Smooth muscle cell (in vitro differentiated cells): ENCODE measurements at regions not wholly inside any gene's neighbourhood (a gene's known extent, or its start where the extent isn't known, plus 50 kb on each side); places are given as distances from the start of the nearest gene placed in this dataset.
"Not testable (repeated sequence)": the region's sequence is repeated elsewhere in the genome, so short reads cannot be mapped to it uniquely, and the experiment has no call there.

Experiments used
- DNase-seq: peaks from one replicate; lab custom pipeline; 2025; ENCODE audit not compliant: unreplicated experiment; lab: John Stamatoyannopoulos, UW
- H2AFZ ChIP-seq: fragments of 200-600 bp; sonication (generic); 2 replicates; pipeline ENCODE4 v1.6.0; 2016; ENCODE audit warnings: antibody characterized with exemption, low read depth, mild to moderate bottlenecking
- H3F3A ChIP-seq: fragments of 200-600 bp; sonication (generic); 2 replicates; pipeline ENCODE4 v1.6.0; 2017; ENCODE audit warnings: antibody characterized with exemption, low read depth
- H3K27ac ChIP-seq: fragments of 200-600 bp; sonication (generic); 2 replicates; pipeline ENCODE4 v1.5.1; 2016; ENCODE audit warnings: low read depth, mild to moderate bottlenecking
- H3K27me3 ChIP-seq: fragments of 200-600 bp; sonication (generic); 2 replicates; pipeline ENCODE4 v1.6.1; 2016; ENCODE audit warnings: low read depth, mild to moderate bottlenecking
- H3K36me3 ChIP-seq: fragments of 200-600 bp; sonication (generic); 2 replicates; pipeline ENCODE4 v1.5.1; 2016; ENCODE audit warnings: low read depth
- H3K4me1 ChIP-seq: fragments of 200-600 bp; sonication (generic); 2 replicates; pipeline ENCODE4 v1.5.1; 2016; ENCODE audit warnings: low read depth
- H3K4me2 ChIP-seq: fragments of 200-600 bp; sonication (generic); 2 replicates; pipeline ENCODE4 v1.6.0; 2016; ENCODE audit warnings: mild to moderate bottlenecking
- H3K4me3 ChIP-seq: fragments of 200-600 bp; sonication (generic); 2 replicates; pipeline ENCODE4 v1.5.1; 2016; ENCODE audit warnings: mild to moderate bottlenecking
- H3K79me2 ChIP-seq: fragments of 200-600 bp; sonication (generic); 2 replicates; pipeline ENCODE4 v1.6.0; 2016; ENCODE audit warnings: low read depth, mild to moderate bottlenecking
- H3K9ac ChIP-seq: fragments of 200-600 bp; sonication (generic); 2 replicates; pipeline ENCODE4 v1.6.0; 2016; ENCODE audit warnings: low read depth
- H3K9me3 ChIP-seq: fragments of 200-600 bp; sonication (generic); replicated peaks from 2 replicates; pipeline ENCODE4 v1.5.1; 2016; ENCODE audit warnings: low read depth
- H4K20me1 ChIP-seq: fragments of 200-600 bp; sonication (generic); 2 replicates; pipeline ENCODE4 v1.6.0; 2016; ENCODE audit warnings: low read depth
- WGBS: methylation state at CpG from one replicate; pipeline ENCODE4 v1.1.7; 2016; ENCODE audit warnings: low lambda C conversion rate; 5-methylcytosine and 5-hydroxymethylcytosine counted together
- TF ChIP-seq, protein P1 (sequence below): fragments of 200-600 bp; sonication (generic); IDR thresholded peaks from 2 replicates; pipeline ENCODE4 v1.5.1; 2017; ENCODE audit warnings: borderline replicate concordance, mild to moderate bottlenecking, antibody characterized with exemption; ENCODE audit not compliant: insufficient read depth, poor library complexity, severe bottlenecking

DNA sequence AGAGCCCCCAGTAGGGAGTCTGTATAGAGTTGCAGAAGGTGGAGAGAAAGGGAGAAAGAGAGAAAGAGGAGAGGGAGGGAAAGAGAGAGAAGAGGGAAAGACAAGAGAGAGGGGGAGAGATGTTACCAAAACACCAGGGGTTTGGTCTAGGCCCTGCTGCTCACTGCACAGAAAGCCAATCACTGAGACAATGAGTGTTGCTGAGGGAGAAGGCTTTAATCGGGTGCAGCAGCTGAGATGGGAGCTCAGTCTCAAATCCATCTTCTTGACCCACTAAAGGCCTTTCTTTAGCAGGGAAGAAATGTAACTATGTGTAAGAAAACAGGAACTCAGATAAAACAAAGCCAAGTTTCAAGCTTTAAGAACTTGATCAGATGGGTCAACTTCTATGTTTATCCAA lies 198.2 kb upstream of the FOXK1 start:
- Histone ChIP-seq H3K4me2 (no peak overlapping the region), H3K9ac (no peak overlapping the region), H3K27me3 (no peaks in the 10 kb centered on the region), H3K27ac (no peak overlapping the region), H4K20me1 (no peaks in the 10 kb centered on the region), H3K79me2 (no peaks in the 10 kb centered on the region), H3F3A (no peaks in the 10 kb centered on the region), H3K4me3 (no peak overlapping the region), H2AFZ (no peak overlapping the region), H3K4me1 (no peaks in the 10 kb centered on the region), H3K9me3 (no peaks in the 10 kb centered on the region), H3K36me3 (no peaks in the 10 kb centered on the region)
- no peak for DNase-seq
- TF ChIP-seq, protein P1, sequence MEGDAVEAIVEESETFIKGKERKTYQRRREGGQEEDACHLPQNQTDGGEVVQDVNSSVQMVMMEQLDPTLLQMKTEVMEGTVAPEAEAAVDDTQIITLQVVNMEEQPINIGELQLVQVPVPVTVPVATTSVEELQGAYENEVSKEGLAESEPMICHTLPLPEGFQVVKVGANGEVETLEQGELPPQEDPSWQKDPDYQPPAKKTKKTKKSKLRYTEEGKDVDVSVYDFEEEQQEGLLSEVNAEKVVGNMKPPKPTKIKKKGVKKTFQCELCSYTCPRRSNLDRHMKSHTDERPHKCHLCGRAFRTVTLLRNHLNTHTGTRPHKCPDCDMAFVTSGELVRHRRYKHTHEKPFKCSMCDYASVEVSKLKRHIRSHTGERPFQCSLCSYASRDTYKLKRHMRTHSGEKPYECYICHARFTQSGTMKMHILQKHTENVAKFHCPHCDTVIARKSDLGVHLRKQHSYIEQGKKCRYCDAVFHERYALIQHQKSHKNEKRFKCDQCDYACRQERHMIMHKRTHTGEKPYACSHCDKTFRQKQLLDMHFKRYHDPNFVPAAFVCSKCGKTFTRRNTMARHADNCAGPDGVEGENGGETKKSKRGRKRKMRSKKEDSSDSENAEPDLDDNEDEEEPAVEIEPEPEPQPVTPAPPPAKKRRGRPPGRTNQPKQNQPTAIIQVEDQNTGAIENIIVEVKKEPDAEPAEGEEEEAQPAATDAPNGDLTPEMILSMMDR, result no peak
- WGBS, result 91% methylated on average over 1 of the region's 1 CpG

DNA sequence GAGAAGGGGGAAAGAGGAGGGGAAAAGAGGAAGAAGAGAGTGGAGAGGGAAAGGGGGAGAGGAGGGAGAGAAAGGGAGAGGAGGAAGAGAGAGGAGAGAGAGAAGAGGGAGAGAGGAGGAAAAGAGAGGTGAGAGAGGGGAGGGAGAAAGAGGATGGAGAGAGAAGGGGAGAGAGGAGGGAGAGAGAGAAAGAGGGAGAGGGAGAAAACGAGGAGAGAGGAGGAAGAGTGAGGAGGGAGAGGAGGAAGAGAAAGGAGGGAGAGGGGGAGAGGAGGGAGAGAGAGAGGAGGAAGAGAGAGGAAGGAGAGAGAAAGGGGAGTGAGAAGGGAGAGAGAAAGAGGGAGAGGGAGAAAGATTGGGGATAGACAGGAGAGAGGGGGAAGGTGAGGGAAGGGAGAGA lies 197.6 kb upstream of the FOXK1 start:
- WGBS, result no CpG with 5 or more reads among the region's 1 CpG

DNA sequence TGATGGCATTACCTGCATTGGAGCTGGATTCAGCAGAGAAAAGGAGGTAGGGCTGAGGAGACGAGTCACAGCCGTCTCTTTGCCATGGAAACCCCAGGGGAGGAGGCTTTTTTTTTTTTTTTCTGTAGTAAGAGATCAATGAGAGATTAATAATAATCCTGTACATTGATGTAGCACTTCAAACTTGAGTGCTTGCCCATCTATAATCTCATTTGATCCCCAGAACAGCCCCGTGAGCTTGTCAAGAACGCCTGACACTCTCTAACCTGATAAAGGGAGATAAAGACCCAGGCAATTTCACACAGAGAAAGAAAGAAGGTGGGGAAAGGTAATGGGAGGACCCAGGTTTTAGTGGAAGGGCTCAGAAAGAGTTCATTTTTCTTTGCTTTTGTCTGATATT lies 195.2 kb upstream of the FOXK1 start:
- H3K9me3 ChIP-seq, result no peaks in the 10 kb centered on the region
- TF ChIP-seq, protein P1, result no peak
- no peaks in the 10 kb centered on the region for H3K79me2 ChIP-seq
- no peak overlapping the region for H3K4me2 ChIP-seq
- H3K27me3 ChIP-seq, result no peaks in the 10 kb centered on the region
- no peaks in the 10 kb centered on the region for H3K4me1 ChIP-seq
- no peaks in the 10 kb centered on the region for H4K20me1 ChIP-seq
- no peak overlapping the region for H3K9ac ChIP-seq
- H2AFZ ChIP-seq, result no peak overlapping the region
- DNase-seq, result no peak
- no peak overlapping the region for H3K4me3 ChIP-seq
- WGBS, result 67% methylated on average over 4 of the region's 4 CpGs
- H3K27ac ChIP-seq, result no peak overlapping the region
- H3K36me3 ChIP-seq, result no peaks in the 10 kb centered on the region
- no peaks in the 10 kb centered on the region for H3F3A ChIP-seq

More for the DNA sequence above, 197.6 kb upstream of the FOXK1 start:
- Histone ChIP-seq H3K9ac (no peak overlapping the region), H3K36me3 (no peaks in the 10 kb centered on the region), H4K20me1 (no peaks in the 10 kb centered on the region), H3K4me2 (no peak overlapping the region), H3K27ac (no peak overlapping the region), H3K4me3 (no peak overlapping the region), H3F3A (no peaks in the 10 kb centered on the region), H3K27me3 (no peaks in the 10 kb centered on the region), H2AFZ (no peak overlapping the region), H3K4me1 (no peaks in the 10 kb centered on the region), H3K9me3 (no peaks in the 10 kb centered on the region), H3K79me2 (no peaks in the 10 kb centered on the region)
- TF ChIP-seq, protein P1, result no peak
- DNase-seq, result no peak

DNA sequence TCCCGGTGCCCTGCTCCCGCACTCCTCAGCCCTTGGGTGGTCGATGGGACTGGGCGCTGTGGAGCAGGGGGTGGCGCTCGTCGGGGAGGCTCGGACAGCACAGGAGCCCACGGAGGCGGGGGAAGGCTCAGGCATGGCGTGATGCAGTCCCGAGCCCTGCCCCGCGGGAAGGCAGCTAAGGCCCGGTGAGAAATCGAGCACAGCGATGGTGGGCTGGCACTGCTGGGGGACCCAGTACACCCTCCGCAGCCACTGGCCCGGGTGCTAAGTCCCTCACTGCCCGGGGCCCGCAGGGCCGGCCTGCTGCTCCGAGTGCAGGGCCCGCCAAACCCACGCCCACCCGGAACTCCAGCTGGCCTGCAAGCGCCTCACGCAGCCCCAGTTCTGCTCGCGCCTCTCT lies 185.2 kb upstream of the FOXK1 start:
- H4K20me1 ChIP-seq, H3K36me3 ChIP-seq, H3K9me3 ChIP-seq, H3K4me1 ChIP-seq, H3F3A ChIP-seq, H3K27ac ChIP-seq, DNase-seq, H2AFZ ChIP-seq, H3K27me3 ChIP-seq, H3K79me2 ChIP-seq, H3K9ac ChIP-seq, H3K4me2 ChIP-seq, H3K4me3 ChIP-seq: not testable (repeated sequence)
- 94% methylated on average over 27 of the region's 30 CpGs for WGBS
